HUES6 (cell line): ENCODE measurements at regions not wholly inside any gene's neighbourhood (a gene's known extent, or its start where the extent isn't known, plus 50 kb on each side); places are given as distances from the start of the nearest gene placed in this dataset.

ENCODE experiments used
- H3K27ac ChIP-seq: 2 replicates; pipeline ENCODE4 v1.7.0; 2013; ENCODE audit warnings: low read depth, mild to moderate bottlenecking, low read length, inconsistent platforms
- H3K27me3 ChIP-seq: 2 replicates; pipeline ENCODE4 v1.6.1; 2013; ENCODE audit warnings: low read length; ENCODE audit not compliant: control insufficient read depth, insufficient read depth
- H3K36me3 ChIP-seq: 2 replicates; pipeline ENCODE4 v1.6.1; 2013; ENCODE audit warnings: low read length; ENCODE audit not compliant: control insufficient read depth, insufficient read depth
- H3K4me1 ChIP-seq: 2 replicates; pipeline ENCODE4 v1.6.1; 2013; ENCODE audit warnings: low read length; ENCODE audit not compliant: control insufficient read depth, insufficient read depth
- H3K4me3 ChIP-seq: 2 replicates; pipeline ENCODE4 v1.5.1; 2013; ENCODE audit warnings: low read depth, low read length
- H3K9ac ChIP-seq: one replicate; pipeline ENCODE4 v1.6.1; 2013; ENCODE audit warnings: mild to moderate bottlenecking, low read length
- H3K9me3 ChIP-seq: 2 replicates; pipeline ENCODE4 v1.6.1; 2013; ENCODE audit warnings: low read depth, low read length; ENCODE audit not compliant: control insufficient read depth, insufficient read depth

DNA sequence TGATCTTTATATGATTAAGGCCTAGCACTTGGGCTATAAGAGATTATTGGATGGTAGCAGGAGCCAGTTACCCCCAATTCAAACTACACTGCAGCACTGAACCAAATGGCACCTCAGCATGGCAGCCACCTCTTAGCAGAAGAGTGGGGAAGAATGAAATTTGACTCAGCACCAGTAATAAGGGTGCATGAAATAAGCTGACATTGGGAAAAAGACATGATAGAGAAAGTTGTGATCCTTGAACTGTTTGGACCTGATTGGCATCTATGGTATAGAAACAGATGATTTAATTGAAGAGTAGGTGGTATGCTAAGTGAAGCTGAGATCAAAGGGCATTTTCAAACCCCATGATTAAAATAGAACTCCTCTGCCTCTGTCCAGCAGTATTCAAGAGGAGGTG is 389.5 kb downstream of the FOXG1 start:
- H3K27me3 ChIP-seq: no peaks in the 10 kb centered on the region
- no peak overlapping the region for H3K9ac ChIP-seq
- no peak overlapping the region for H3K27ac ChIP-seq
- no peak overlapping the region for H3K4me3 ChIP-seq
- no peaks in the 10 kb centered on the region; the same call in 1 of the 2 replicates for H3K9me3 ChIP-seq
- H3K36me3 ChIP-seq: no peaks in the 10 kb centered on the region
- no peaks in the 10 kb centered on the region for H3K4me1 ChIP-seq

DNA sequence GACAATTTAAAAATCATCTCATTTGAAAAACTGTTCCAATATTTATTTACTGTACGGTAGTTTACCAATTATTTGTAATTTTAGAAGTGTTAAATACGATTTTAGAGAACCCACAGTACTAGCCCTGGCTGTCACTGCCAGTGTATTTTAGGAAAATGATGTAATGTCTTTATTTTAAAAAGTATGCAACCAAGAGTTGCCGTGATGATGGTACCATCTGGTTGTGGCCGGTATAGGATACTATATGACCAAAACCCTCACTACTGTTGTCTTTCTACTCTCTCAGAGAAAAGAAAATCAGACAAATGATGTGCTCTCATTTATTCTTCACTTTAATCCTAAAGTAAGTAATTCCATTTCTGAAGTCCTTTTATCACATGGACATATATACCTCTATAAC is 395.0 kb downstream of the FOXG1 start:
- H3K4me3 ChIP-seq: no peak overlapping the region
- H3K27me3 ChIP-seq: no peaks in the 10 kb centered on the region
- H3K36me3 ChIP-seq: no peaks in the 10 kb centered on the region
- H3K9me3 ChIP-seq: no peaks in the 10 kb centered on the region
- no peaks in the 10 kb centered on the region for H3K4me1 ChIP-seq
- no peak overlapping the region for H3K9ac ChIP-seq
- H3K27ac ChIP-seq: no peak overlapping the region

DNA sequence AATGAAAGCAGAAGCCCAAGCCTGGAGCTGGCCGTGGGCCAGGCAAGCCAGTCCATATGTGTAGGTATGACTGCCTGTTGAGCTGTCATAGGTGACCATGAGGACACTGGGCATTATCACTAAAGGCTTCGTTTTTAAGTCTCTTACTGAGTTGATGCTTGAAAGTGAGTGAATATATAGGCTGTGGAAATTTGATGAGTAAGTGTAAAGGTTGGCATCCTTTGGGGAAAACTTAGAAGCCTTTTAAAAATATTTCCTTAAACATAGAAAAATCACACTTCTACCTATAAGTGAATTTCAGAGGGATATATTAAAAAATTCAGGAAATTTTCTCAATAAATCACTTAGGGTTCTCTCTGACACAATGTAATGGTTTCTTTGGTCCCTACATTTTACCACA is 396.5 kb downstream of the FOXG1 start:
- Histone ChIP-seq H3K27me3 (no peaks in the 10 kb centered on the region), H3K4me3 (no peak overlapping the region), H3K27ac (no peak overlapping the region), H3K4me1 (no peaks in the 10 kb centered on the region), H3K9ac (no peak overlapping the region), H3K36me3 (no peaks in the 10 kb centered on the region), H3K9me3 (no peaks in the 10 kb centered on the region)

DNA sequence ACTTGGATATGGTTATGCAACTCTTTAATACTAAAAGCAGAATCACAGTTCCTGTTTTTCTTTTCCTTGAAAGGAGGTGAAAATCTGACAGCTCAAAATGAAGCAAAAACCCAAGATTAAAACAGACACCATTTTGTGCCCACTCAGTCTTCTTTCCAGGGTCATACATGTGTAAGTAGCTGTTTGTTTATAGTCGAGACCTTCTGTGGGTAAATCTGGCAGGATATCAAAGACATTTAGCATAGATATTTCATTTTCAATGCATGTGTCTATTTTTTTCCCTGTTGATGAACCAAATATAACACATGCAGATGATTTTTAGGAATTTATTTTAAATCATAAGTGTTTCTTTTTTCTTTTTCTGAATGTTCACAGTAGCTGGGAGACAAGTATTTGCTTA is 398.8 kb downstream of the FOXG1 start:
- H3K9me3 ChIP-seq: peaks cover 7% of the 10 kb centered on the region; the same call in 1 of the 2 replicates
- no peak overlapping the region for H3K27ac ChIP-seq
- no peak overlapping the region for H3K9ac ChIP-seq
- H3K4me3 ChIP-seq: no peak overlapping the region
- no peaks in the 10 kb centered on the region for H3K27me3 ChIP-seq
- H3K4me1 ChIP-seq: no peaks in the 10 kb centered on the region
- no peaks in the 10 kb centered on the region for H3K36me3 ChIP-seq

DNA sequence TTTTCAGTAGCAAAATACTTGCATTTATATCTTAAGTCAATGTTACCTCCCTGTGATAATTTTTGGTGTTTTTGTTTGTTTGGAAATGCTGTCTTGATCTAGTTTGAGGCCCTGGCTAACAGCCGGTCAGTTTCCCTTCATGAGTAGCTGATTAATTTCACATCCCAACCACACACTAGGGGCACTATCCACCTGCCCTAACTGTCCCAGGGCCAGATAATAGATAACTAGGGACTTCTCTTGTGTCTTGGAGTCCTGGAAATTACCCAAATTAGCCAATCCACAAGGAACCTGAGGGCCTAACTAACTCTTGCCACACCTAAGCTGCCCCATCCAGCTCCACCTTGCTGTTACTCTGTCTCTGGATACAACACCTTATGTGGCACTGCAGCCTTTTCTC is 399.9 kb downstream of the FOXG1 start:
- Histone ChIP-seq H3K4me3 (no peak overlapping the region), H3K9me3 (peaks cover 7% of the 10 kb centered on the region; the same call in 1 of the 2 replicates), H3K27ac (no peak overlapping the region), H3K27me3 (no peaks in the 10 kb centered on the region), H3K4me1 (no peaks in the 10 kb centered on the region), H3K9ac (no peak overlapping the region), H3K36me3 (no peaks in the 10 kb centered on the region)

DNA sequence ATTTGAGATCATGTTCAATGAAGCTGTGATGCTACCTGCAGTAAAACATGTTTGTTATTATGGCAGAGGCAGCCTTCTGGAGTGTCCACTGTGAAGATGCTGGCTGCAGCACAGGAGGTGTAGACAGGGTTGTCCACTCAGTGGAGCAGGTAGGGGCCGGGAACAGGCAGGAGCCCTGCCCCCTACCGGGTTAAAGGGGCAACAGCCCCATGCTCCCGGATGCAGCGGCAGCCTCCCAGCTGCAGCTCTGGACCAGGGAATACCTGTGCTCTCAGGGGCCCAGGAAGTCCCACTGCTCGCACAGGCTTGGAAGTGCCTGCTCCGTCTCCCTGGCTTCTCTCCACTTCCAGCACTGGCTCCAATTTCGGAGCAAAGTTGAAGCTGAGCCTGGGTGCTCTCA is 401.6 kb downstream of the FOXG1 start:
- no peaks in the 10 kb centered on the region for H3K36me3 ChIP-seq
- H3K27me3 ChIP-seq: no peaks in the 10 kb centered on the region
- H3K9ac ChIP-seq: no peak overlapping the region
- peaks cover 7% of the 10 kb centered on the region; the same call in 1 of the 2 replicates for H3K9me3 ChIP-seq
- H3K4me1 ChIP-seq: no peaks in the 10 kb centered on the region
- H3K27ac ChIP-seq: no peak overlapping the region
- no peak overlapping the region for H3K4me3 ChIP-seq

DNA sequence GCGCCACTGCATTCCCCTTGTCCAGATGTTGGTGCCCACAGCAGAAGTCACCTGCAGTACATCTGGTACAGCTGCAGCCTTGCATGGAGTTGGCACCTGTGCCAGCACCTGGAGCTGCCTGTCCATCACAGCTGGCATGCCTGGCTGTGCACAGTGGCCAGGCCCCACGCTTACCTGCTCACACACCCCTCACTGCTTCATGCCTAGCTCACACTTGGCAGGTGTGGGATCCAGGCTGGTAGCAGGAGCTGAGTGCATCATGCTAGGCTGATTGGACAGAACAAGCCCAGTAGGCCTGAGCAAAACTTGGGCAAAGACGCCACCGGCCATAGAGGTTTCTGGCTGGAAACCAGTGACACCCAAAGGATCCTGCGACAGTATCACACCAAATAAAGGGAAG is 402.8 kb downstream of the FOXG1 start:
- no peak overlapping the region for H3K9ac ChIP-seq
- peaks cover 7% of the 10 kb centered on the region; the same call in 1 of the 2 replicates for H3K9me3 ChIP-seq
- H3K4me1 ChIP-seq: no peaks in the 10 kb centered on the region
- no peaks in the 10 kb centered on the region for H3K36me3 ChIP-seq
- H3K27me3 ChIP-seq: no peaks in the 10 kb centered on the region
- no peak overlapping the region for H3K27ac ChIP-seq
- H3K4me3 ChIP-seq: no peak overlapping the region

DNA sequence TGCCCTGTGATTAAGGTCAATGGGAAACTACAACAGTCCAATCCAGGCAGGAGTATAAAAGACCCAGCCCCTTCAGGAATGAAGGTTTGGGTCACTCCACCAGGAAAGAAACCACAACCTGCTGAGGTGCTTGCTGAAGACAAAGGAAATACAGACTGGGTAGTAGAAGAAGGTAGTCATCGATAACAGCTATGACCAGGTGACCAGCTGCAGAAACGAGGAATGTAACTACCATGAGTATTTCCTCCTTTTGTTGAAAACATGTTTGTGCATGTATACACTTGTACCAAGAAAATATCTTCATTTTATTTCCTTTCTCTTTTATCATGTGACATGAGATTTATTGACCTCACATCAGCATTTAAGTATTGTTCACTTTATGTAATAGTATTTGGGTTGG is 409.1 kb downstream of the FOXG1 start:
- no peak overlapping the region for H3K4me3 ChIP-seq
- H3K4me1 ChIP-seq: no peaks in the 10 kb centered on the region
- no peaks in the 10 kb centered on the region for H3K27me3 ChIP-seq
- H3K27ac ChIP-seq: no peak overlapping the region
- no peaks in the 10 kb centered on the region for H3K36me3 ChIP-seq
- no peaks in the 10 kb centered on the region; the same call in 1 of the 2 replicates for H3K9me3 ChIP-seq
- no peak overlapping the region for H3K9ac ChIP-seq

DNA sequence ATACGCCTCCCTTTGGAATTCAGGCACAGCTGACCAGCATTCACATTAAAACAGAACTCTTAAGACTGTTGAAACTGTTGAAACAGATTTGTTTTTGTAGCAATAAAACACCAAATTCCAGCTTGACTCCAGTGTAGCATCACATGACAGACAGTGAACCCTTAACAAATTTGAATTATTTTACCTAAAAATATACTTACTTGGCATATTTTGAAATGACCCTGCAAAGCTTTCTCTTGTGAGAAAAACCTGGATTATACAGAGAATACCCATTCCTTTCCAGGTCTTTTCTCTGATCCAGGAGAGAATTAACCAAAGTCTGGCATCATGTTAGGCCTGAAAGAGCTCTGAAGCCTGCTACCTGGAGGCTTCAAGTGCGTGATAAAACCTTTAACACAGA is 410.3 kb downstream of the FOXG1 start:
- Histone ChIP-seq H3K4me1 (no peaks in the 10 kb centered on the region), H3K36me3 (no peaks in the 10 kb centered on the region), H3K27me3 (no peaks in the 10 kb centered on the region), H3K9me3 (no peaks in the 10 kb centered on the region; the same call in 1 of the 2 replicates), H3K9ac (no peak overlapping the region), H3K4me3 (no peak overlapping the region), H3K27ac (no peak overlapping the region)

DNA sequence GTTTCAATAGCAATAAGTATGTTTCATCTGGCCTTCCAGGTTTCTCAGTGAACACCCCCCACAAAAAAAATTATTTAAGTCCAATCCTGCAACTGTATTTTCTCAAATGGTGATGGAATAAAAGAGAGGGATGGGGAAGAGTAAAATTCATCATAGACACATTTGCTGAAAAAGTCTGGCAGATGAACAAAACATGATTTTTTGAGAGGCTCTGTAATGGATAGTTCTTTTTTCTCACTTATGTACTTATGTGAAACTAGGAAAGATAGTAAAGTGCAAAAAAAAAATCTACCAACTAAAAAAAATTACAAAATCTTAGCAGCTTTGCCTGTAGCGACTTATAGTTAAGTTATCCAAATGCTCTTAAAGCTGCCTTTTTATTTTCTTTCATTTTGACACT is 412.4 kb downstream of the FOXG1 start:
- H3K27ac ChIP-seq: no peak overlapping the region
- no peaks in the 10 kb centered on the region; the same call in 1 of the 2 replicates for H3K9me3 ChIP-seq
- H3K4me1 ChIP-seq: no peaks in the 10 kb centered on the region
- no peak overlapping the region for H3K9ac ChIP-seq
- no peaks in the 10 kb centered on the region for H3K27me3 ChIP-seq
- no peaks in the 10 kb centered on the region for H3K36me3 ChIP-seq
- H3K4me3 ChIP-seq: no peak overlapping the region

DNA sequence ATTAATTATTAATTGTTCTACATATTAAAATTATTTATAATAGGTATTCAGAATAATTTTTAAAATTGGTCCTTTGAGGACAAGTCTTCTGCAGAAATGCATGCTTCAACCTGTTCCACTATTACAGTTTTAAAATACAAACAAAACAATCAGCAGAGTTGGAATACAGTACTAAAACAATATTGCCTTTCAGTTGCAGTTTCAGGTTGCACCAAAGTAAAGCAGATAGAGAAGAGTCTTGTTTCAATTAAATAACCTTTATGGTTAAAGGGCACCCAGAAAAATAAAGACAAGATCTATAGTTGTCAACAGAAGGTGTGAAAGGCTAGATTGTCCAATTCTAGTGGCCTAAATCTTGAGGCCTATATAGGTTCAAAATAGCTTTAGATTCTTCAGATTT is 424.5 kb downstream of the FOXG1 start:
- Histone ChIP-seq H3K4me3 (no peak overlapping the region), H3K36me3 (no peaks in the 10 kb centered on the region), H3K27me3 (no peaks in the 10 kb centered on the region), H3K9me3 (peaks cover 3% of the 10 kb centered on the region; the same call in 1 of the 2 replicates), H3K9ac (no peak overlapping the region), H3K27ac (no peak overlapping the region), H3K4me1 (no peaks in the 10 kb centered on the region)

DNA sequence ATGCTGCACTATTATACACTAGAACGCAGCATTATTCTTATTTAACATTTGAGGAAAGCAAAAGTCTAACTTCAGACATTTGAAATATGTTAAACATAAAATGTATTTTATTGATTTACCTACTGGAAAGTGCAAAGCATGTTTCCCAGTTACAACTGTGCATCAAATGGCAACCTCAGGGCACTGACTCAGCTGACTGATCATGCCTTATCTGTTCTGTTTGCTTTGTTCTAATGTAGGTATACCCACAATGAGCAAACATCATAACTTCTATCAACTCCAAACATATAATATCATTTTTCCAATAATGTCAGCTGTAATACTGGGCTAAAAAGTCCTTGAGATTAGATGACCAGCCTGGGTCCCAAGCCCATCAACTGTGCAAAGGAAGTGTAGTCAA is 431.0 kb downstream of the FOXG1 start:
- H3K27me3 ChIP-seq: no peaks in the 10 kb centered on the region
- no peak overlapping the region for H3K27ac ChIP-seq
- no peaks in the 10 kb centered on the region for H3K9me3 ChIP-seq
- H3K4me1 ChIP-seq: no peaks in the 10 kb centered on the region
- H3K4me3 ChIP-seq: no peak overlapping the region
- no peak overlapping the region for H3K9ac ChIP-seq
- H3K36me3 ChIP-seq: no peaks in the 10 kb centered on the region
